DMS79 (cell line): ENCODE measurements at regions not wholly inside any gene's neighbourhood (a gene's known extent, or its start where the extent isn't known, plus 50 kb on each side); places are given as distances from the start of the nearest gene placed in this dataset.

Experiments
- DNase-seq: peaks from one replicate; lab custom pipeline; 2025; lab: John Stamatoyannopoulos, UW

DNA sequence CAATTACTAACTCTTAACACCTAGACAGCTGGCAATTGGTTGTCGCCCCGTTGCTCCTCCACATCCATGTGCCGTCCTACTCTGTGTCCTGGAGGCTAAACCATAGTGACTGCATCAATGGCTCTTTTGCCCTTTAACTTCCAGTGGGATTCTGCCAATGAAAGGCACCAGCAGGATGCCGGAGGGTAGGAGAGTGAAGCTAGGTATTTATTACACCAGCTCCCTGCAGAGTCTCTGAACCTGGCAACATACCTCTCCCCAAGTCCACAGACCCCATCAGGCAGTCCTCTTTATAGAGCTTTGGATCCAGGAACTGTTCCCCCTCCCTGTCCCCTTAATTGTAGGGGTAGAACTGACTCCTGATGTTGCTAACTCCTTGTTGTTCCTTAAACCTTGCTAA lies 426.8 kb downstream of the HNRNPD start:
- no peak for DNase-seq

DNA sequence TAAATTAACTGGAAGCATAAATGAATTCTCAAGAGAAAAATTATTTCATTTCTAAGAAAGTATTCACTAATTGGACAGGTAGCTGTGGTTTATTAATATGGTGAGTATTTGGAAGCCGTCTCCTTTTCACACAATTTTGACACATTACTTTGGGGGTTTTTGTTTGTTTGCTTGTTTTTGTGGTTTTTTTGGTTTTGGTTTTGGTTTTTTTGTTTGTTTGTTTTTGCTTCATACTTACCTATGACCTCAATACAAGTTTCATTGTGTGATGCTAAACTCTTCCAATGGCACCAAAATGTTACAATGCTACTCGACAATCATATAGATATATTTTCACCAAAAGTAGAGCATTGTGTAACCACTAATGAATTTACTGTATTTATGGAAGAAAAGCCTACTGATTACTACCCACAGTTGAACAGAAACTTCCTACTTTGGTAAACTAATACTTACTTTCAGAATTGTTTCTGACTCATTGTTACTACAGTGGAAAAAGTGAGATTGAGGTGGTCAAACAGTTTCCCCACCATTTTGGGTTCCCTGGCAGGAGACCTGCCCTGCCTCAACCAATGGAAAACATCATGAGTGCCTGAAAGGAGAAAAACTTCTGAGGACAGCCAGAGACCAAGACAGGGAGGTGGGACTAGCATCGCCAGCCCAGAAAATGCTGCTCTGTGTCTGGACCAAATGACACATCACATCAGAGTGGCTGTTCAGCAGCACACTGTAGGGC lies 443.1 kb downstream of the HNRNPD start:
- no peak for DNase-seq

DNA sequence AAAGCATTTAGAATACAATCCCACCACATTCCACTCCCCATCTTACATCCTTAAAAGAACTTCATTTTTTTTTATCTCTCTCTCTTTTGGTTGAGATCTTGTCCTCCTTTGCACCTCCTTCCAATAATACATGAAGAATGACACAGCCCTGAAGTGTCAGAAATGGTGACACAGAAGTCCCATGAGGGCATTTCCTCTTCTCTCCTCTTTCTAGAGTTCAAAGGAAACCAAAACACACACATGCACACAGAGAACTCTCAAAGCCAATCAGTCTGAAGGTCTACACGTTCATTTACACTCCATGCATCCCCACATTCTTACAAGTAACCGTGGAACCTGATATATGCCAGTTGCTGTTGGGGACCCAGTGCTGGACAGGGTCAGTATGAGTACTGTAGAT lies 450.7 kb downstream of the HNRNPD start:
- DNase-seq: no peak

DNA sequence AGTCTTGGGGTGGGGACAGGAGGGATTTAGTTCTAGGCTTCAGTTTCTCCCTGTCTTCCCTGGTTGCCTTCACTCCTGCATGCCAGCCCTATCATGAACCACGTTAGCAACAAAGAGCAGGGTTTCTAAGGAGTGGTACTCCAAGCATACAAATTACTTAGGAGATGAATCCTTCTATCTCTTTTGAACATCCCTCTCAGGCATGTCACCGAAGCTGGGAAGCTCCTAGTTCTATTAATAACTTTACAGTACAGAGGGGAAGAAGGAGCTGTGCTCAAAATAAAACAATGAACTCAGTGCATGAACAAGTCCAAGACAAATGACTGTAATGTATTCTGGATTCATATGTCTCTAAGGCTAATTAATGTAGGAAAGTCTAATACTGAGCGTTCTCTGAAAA lies 450.6 kb upstream of the RASGEF1B start:
- no peak for DNase-seq

DNA sequence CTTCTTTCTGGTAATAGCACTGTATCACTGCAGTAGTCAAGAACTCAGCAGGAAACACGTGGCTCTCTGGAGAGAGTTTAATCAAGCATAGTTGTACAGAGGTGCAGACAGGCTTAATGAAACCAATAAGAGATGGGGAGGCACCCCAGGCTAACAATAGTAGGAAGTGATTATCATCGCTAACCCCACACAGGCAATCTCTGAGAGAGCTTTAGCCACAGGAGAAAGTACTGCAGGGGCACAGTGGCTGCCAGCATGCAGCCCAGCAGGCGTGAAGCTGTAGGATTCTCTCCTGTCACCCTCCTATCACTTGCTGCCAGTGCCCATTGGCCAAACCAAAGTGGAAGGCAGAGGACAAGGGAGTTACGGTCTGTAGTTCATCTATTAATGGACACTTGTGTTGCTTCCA lies 450.0 kb upstream of the RASGEF1B start:
- DNase-seq: no peak

DNA sequence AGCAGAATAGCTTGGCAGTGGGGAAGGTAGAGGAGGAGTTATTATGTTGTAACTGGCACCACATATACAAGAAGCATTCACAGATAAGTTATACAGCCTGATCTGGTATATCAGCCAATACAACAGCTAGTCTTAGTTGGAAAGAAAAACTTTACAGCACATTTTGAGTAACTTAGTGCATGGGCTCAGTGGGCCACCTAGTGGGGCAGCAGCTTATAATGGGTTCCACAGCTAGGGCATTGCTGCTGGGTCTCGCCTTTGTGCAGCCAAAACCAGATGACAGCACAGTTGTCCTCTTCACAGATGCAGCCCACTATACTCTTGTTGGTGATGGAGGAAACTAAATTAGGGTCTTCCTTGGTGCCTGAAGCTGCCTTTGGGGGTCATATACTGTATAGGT lies 448.1 kb upstream of the RASGEF1B start:
- DNase-seq: no peak

DNA sequence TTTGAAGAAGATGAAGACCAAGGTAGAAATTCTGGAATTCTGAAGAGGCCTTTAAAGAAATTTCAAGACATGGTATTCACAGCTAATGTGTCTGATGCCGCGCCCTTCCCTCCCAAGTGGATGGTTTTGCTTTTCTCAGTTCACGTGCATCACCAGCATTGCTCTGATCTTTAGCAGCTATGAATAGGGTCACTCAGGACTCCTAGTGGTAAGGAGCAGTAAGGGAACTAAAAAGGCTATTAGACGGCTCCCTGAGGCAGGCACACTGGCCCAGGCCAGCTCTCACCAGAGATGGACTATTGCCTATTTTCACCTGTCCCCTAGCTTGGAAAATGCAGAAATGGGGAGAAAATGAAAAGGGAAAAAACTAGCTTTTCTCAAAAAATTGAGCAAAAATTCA lies 447.5 kb upstream of the RASGEF1B start:
- DNase-seq: no peak

DNA sequence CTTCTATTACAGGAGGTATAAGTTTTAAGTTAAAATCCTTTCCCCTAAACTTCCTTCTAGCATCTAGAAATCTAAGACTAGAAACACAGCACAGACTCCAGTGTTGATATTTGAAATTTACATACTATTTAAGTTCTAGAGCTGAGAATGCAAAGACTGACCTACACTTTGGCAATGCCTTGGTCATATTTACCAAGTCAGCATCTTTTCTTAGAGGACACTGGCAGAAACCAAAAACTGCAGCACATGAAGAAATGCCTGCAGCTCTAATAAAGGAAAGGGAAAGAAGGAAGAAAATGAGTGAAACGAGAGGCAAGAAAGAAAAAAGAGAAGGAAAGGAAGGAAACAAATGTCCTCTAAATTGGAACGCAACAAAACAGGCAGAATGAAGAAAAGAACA lies 443.7 kb upstream of the RASGEF1B start:
- DNase-seq: no peak

DNA sequence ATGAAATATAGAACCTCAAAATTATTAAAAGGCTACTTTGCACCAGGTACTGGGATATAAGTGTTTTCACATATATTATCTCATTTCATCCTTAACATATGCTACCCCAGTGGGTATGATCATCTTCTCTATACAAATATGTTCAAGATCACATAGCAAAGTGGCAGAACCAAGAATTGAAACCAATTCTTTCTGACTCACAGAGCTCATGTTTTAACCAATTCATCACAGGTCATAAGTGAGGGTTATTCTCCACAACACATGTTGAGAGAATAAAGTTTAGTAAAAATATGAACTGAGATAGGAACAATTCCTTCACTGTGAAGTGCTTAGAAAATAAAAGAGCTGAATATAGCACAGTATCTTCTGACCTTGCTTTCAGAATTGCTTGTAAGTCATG lies 442.9 kb upstream of the RASGEF1B start:
- no peak for DNase-seq

DNA sequence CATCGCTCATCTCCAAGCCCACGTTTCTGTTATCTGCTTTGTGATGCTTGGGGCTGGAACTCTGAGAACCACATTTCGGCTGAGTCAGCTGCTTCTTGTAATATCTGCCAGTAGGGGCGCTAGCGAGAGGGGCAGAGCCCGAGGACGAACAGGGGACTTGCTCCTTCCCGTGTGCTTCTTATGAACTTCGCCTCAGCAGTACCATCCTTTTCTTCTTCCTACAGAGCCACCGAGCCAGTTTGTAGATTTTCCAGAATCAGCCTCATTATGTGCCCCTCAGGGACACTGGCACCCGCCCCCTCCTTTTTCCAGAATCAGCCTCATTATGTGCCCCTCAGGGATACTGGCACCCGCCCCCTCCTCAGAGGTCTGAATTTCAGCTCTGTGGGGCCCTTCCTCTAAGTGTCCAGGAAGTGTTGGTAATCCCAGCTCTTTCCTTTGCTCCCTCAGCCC lies 441.7 kb upstream of the RASGEF1B start:
- DNase-seq: no peak

DNA sequence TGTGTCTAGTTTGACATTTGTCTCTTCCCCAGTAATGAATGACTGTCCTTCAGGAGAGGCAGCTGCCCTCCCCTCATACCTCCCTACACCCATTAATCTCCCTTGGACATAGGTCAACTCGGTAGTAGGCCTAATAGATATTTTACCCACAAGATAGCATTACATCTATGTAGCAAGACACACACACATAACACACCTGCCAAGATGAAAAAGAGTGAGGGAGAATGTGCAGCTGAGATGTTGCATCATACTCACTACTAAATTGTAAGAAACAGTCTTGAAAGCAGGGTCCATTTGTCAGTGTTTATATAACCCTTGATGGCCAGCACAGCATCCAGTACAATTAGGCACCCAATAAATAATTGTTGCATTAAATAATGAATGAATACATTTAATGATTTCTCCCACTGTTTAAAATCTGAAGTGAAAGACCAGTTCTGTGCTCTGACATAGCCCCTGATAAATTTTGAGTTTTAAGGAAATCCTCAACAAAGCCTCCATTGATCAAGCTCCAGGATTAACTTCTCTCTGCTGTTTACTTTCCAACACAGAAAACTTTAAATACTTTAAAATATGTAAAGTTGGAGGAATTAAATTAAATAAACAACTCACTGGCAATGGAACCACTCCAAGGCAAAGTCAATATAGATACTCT lies 440.8 kb upstream of the RASGEF1B start:
- no peak for DNase-seq

DNA sequence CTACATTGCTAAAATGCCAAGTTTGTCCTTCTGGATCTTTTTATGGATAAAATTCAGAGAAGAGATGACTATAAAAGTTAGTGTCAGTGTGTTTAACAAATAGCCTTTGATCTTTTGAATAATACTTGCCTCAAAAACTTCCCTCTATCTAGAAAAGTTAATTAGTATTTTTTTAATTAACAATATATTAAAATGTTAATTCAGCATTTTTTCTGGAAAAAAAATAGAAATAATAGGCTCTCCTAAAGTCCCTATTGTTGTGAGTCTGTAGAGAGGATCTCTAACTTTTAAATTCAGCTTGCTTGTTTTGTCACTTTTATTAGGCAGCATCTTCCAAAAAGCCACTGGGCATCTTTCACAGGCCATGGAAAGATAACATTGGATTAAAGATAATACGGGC lies 435.2 kb upstream of the RASGEF1B start:
- DNase-seq: no peak

DNA sequence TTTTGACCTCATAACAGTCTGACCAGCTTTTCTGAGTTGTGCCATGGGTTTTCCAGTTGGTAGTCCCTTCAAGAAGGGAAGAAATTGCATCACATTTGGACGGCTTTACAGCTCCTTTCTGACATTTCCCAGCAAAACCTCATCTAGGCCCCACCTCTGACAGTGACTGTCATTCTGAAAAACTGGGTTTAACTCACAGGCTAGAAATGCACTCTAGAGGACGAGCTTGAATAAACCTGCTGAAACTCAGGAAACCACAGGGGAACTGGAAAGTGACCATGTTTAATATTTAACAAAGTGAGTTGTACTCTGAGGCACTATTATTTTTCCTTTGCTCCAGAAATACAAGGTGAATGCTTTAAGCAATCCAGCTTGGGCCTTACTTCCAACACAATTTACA lies 434.3 kb upstream of the RASGEF1B start:
- no peak for DNase-seq

DNA sequence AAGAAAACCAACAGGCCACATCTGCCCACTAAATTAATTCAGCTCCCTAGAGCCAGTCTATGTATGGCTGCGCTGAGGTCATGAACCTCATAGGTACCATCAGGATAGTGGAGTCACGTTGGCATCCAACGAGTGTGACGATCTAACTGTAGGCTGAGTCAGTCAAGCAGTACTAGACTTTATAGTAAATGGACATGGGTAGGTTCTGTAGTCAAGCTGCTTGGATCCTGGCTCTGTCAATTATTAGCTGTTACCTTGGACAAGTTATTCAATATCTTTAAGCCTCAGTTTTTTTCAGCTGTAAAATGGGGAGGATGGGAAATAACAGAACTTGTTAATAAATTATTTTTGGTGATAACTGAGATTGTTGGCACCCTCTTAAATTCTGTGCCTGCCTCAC lies 432.4 kb upstream of the RASGEF1B start:
- no peak for DNase-seq

DNA sequence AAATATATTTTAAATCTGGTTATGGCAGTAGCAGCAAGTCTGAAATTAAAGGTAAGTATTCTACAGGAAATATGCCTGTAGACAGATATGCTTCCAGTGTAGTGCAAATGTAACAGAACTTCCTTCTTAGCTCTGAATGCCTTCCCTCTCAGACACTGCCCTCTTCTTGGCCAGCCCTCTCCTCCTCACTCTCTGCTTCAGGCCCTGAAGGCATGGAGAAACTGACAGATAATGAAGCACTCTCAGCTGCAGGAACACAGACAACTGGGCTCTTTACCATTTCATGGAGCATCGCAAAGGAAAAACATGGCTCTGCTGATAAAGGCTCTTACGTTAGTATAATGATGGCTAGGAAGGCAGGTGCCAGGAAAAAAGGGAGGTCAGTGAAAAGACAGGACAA lies 431.5 kb upstream of the RASGEF1B start:
- no peak for DNase-seq

DNA sequence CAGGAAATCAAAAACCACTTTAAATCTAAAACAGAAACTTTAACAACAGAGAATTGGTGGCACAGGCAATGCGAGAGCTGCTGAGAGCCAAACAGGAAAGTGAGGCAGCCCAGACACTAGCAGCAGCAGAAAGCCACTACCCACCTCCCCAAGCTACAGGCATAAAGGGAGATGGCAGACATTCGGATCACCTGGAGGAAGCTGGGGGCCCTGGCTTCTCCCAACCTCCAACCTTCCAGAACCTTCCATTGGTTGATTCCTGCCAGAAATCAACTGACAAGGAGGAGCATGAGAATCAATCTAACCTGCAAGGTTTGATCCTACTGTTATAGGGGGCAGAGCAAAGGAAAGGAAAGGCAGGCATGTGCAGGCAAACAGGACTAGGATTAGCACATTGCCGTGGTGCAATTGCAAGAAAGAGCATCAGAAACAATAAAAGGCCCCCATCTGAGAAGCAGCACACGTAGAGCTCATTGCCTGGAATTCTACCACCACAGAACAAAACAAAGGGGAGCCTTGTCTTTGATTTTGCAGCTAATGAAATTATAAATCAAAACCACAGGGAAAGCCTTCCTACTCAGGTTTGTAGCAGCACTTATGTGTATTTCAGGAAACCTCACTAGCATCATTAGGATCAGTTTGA lies 427.3 kb upstream of the RASGEF1B start:
- DNase-seq: no peak

DNA sequence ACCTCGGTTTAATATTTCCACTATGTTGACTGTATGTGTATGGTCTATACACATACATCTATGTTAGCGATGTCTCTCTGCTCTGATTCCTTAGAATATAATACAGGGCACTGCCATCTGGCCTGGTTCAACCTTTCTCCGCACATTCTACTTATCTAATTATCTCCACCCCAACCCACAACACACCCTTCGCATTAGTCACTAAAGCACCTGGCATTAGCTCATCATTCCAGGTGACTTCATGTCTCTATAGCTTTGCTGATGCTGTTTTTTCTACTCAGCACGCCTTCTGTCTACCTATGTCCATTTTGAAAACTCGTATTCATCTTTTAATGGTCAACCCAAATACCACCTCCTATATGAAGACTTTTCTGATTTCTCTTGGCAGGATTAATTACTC lies 425.2 kb upstream of the RASGEF1B start:
- no peak for DNase-seq

DNA sequence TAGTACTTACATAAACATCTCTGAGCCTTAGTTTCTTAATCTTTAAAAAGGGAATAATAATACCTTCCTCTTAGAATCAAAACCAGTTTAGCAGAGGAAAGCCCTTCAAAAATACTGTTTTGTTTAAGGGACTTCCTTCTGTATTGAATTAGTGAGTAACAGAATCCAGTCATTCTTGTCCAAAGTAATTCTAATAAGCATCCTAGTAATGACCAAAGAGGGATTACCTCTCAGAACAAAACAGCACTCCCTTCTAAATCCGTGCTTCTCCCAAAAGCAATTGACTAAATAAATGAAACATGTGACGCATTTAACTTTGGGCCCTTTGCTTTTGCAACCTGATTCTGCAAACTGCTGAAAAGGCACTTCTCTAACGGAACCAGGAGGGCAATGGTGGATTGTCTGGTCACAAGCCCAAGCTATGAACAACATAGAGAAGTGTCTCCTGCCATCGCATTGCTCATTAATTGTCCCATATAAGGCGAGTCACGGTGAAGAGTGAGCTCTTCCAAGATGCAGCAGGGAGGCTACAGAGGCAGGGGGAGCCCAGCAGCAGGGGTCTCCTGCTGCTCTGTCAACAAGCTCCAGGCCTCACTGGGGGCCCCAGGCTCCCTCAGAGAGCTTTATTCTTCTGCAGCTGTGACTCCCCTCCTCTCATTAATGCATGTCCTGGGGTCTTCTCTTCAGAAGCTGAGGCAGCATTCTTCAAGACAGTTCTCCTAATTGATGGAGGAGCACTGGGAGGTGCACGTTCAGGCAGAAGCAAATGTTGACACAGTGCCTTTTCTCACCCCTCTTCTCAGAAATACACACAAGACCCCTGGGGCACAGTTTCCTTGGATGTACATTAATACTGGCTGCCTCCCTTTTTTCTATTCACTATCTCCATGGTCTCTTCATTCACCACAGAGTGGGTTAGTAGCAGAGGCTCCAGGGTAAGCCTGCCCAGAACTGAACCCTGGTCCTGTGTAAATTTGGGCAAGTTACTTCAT lies 419.6 kb upstream of the RASGEF1B start:
- no peak for DNase-seq

DNA sequence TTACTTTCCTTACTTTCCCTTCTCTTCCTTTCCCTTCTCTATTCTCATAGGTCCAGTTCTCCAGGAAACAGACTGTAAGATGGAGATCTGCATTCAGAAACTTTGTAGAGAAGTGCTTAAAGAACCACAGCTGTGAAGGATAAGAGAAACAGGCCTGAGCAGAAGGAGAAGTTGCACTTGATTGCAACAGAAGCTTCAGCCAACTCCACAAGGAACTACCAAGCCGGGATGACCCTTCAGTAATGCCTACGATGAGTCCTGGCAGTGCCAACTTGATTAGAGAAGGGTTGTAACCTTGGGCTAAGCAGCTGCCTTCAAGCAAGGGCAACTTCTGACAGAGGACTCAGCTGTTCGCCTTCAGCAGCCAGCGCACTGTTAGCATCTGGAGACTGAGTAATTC lies 413.3 kb upstream of the RASGEF1B start:
- DNase-seq: no peak

DNA sequence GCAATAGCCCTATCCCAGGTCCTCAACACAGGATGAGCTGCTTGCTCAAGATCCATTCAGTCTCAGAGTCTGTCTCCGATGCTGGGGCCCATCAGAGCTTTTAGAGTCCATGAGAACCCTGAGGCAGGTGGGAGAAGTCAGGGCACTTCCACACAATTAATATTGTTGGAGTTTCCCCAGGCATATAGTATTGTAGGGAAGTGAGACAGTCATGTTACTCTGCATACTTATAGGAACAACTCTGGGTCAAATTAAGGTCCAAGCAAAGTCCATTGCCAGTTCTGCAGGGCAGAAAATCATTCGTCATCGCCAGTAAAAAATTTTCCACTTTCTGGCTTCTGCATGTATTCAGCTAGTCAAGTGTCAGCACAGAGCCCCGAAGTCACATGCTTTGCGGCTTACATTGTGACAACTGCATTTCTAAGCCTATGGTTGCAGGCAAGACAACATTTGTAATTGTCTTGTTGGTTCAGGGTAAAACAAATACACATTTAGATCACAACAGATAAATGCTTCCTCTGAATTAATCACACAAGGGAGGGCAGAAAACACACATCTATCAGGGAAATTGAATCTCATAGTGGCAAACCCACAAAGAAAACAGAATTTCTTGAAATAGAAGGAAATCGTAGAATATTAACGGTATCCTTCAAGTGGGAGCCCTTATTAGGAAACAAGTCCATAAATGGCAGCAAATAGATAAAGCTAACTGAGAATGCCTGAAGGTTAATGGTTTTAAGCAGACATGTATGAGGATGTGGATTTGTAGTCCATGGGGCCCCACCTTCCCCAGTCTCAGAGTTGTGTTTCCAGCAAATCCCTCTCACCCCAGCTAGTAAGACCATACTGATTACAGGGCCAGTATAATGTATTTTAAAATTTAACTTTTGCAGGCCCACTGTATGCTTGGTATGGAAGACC lies 412.1 kb upstream of the RASGEF1B start:
- no peak for DNase-seq

DNA sequence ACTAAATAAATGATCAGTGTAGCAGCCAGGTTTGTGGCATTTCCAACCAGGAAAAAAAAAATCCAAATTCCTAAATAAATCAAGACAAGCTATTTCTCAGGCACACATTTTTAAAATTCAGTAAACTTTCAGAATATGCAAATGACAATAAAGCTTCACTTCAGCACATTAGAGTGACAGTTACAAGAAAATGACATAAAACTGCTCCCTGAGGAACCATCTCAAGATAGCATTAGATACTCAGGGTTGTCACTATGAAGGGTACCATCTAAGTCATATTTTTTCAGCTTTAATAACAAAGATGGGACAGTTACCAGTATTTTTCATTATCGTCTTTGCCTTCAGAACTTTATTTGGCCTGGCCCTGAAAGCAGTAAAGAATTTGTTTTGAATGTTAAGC lies 411.3 kb upstream of the RASGEF1B start:
- no peak for DNase-seq
